OCI-LY7 (cell line): ENCODE measurements at regions not wholly inside any gene's neighbourhood (a gene's known extent, or its start where the extent isn't known, plus 50 kb on each side); places are given as distances from the start of the nearest gene placed in this dataset.

Experiments used
- BruUV-seq: library from RNA; stranded (reverse); fragments of 400-500 nt; replicated peaks from 2 replicates; lab custom pipeline; 2021; lab: Mats Ljungman, UMichigan
- CTCF ChIA-PET: fragments of 300-600 bp; sonication (Branson Sonifier 250); formaldehyde crosslinking; loops from one replicate; lab custom pipeline; 2022; ENCODE audit warnings: antibody characterized with exemption; ENCODE audit not compliant: unreplicated experiment; lab: Charles Lee
- POLR2A ChIA-PET: fragments of 300-600 bp; sonication (Branson Sonifier 250); formaldehyde crosslinking; loops from one replicate; lab custom pipeline; 2022; ENCODE audit warnings: antibody characterized with exemption; lab: Charles Lee
- DNase-seq: peaks from one replicate; pipeline ENCODE4 v3.0.0-alpha.2; 2015; ENCODE audit warnings: low spot score
- H2AFZ ChIP-seq: fragments of 200-600 bp; sonication (generic), shearing (Covaris generic); 2 replicates; pipeline ENCODE4 v1.6.1; 2014; ENCODE audit warnings: mild to moderate bottlenecking, antibody characterized with exemption, low read length, moderate library complexity
- H3K27ac ChIP-seq: fragments of 200-600 bp; sonication (generic); 2 replicates; pipeline ENCODE4 v1.5.1; 2014; ENCODE audit warnings: mixed run types, low read depth, mild to moderate bottlenecking, moderate library complexity, low read length, inconsistent platforms; ENCODE audit not compliant: poor library complexity, severe bottlenecking
- H3K36me3 ChIP-seq: fragments of 200-600 bp; sonication (generic); 2 replicates; pipeline ENCODE4 v1.6.1; 2014; ENCODE audit warnings: mild to moderate bottlenecking, antibody characterized with exemption, low read length, moderate library complexity, mixed read lengths; ENCODE audit not compliant: insufficient read depth
- H3K4me1 ChIP-seq: fragments of 200-600 bp; sonication (generic); 2 replicates; pipeline ENCODE4 v1.5.1; 2014; ENCODE audit warnings: mild to moderate bottlenecking, low read length; ENCODE audit not compliant: insufficient read depth, poor library complexity, severe bottlenecking
- H3K4me2 ChIP-seq: fragments of 200-600 bp; sonication (generic); 2 replicates; pipeline ENCODE4 v1.6.1; 2014; ENCODE audit warnings: mild to moderate bottlenecking, low read length
- H3K4me3 ChIP-seq: fragments of 200-600 bp; sonication (generic); 2 replicates; pipeline ENCODE4 v1.5.1; 2014; ENCODE audit warnings: mild to moderate bottlenecking, low read depth, low read length; ENCODE audit not compliant: poor library complexity, severe bottlenecking
- H3K79me2 ChIP-seq: fragments of 200-600 bp; sonication (generic); 2 replicates; pipeline ENCODE4 v1.6.1; 2016; ENCODE audit warnings: low read depth, mild to moderate bottlenecking, low read length, moderate library complexity, mixed read lengths; ENCODE audit not compliant: insufficient read depth
- H3K9me2 ChIP-seq: fragments of 200-600 bp; sonication (generic); 2 replicates; pipeline ENCODE4 v1.6.1; 2016; ENCODE audit warnings: mild to moderate bottlenecking, low read length, mixed read lengths; ENCODE audit not compliant: insufficient read depth
- H3K9me3 ChIP-seq: fragments of 200-600 bp; sonication (generic); 2 replicates; pipeline ENCODE4 v1.6.1; 2014; ENCODE audit warnings: mild to moderate bottlenecking, mixed run types, low read length, mixed read lengths
- H4K20me1 ChIP-seq: fragments of 200-600 bp; sonication (generic); 2 replicates; pipeline ENCODE4 v1.6.1; 2014; ENCODE audit warnings: mild to moderate bottlenecking, antibody characterized with exemption, low read length, moderate library complexity, mixed read lengths; ENCODE audit not compliant: insufficient read depth
- EZH2phosphoT487 ChIP-seq: fragments of 200-600 bp; sonication (generic); IDR thresholded peaks from 2 replicates; pipeline ENCODE4 v1.6.1; 2018; ENCODE audit warnings: low read depth, borderline replicate concordance, mild to moderate bottlenecking, mixed run types, antibody characterized with exemption, low read length, moderate library complexity, mixed read lengths
- intact Hi-C: fragments of 100-400 bp; cut with micrococcal nuclease; formaldehyde crosslinking; loops from one replicate; pipeline ENCODE4 v1.10.0; 2022; ENCODE audit not compliant: unreplicated experiment
- TF ChIP-seq, protein P1 (sequence below): fragments of 200-600 bp; sonication (generic); conservative IDR thresholded peaks from 2 replicates; pipeline ENCODE4 v1.5.1; 2014; ENCODE audit warnings: mild to moderate bottlenecking, antibody characterized with exemption, low read length, moderate library complexity, mixed read lengths

DNA sequence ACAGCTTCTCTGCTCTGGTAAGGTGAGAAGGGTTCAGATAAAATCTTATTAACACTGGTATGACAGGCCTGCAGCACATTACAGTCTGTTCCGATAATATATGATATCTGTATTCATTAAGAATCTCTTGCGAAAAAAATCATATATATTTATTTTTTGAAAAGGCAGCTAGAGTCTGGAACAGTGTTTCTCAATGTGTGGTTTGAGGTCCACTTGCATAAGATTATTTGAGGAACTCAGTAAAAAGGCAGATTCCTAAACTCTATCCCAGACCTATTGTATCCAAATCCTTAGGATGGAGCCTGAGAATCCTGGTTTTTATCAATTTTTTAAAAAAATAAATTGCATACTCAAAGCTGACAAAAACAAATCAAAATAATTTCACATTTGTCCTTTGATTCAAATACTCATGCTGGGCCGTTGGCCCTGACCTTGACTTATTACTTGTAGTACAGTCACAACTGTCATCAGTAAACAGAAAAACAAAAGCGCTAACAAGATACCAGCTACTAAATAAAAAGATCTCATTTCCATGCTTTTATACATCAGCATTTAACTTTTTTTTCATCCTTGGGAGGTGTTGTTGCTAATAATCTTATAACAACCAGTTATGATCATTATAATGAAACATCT, 60.6 kb downstream of the RGS2 start:
- Histone ChIP-seq H2AFZ (no peak overlapping the region), H3K79me2 (no peaks in the 10 kb centered on the region), H3K27ac (no peak overlapping the region), H3K9me2 (no peaks in the 10 kb centered on the region), H3K9me3 (no peaks in the 10 kb centered on the region), H4K20me1 (no peaks in the 10 kb centered on the region), H3K36me3 (no peaks in the 10 kb centered on the region), H3K4me3 (no peak overlapping the region), H3K4me1 (no peaks in the 10 kb centered on the region), H3K4me2 (no peak overlapping the region)
- ChIA-PET POLR2A (interaction anchor here (0.6 to 1.2 kb wide), 3 partner anchors 16 to 742 kb away, joined by 3 to 4 read pairs (median 3); no protein-coding TSS in a partner anchor), CTCF (no interaction called here)
- intact Hi-C loops = no loop called here
- BruUV-seq = no TSS peak
- DNase-seq = no peak
- TF ChIP-seq, protein P1, sequence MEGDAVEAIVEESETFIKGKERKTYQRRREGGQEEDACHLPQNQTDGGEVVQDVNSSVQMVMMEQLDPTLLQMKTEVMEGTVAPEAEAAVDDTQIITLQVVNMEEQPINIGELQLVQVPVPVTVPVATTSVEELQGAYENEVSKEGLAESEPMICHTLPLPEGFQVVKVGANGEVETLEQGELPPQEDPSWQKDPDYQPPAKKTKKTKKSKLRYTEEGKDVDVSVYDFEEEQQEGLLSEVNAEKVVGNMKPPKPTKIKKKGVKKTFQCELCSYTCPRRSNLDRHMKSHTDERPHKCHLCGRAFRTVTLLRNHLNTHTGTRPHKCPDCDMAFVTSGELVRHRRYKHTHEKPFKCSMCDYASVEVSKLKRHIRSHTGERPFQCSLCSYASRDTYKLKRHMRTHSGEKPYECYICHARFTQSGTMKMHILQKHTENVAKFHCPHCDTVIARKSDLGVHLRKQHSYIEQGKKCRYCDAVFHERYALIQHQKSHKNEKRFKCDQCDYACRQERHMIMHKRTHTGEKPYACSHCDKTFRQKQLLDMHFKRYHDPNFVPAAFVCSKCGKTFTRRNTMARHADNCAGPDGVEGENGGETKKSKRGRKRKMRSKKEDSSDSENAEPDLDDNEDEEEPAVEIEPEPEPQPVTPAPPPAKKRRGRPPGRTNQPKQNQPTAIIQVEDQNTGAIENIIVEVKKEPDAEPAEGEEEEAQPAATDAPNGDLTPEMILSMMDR = no peak
- TF ChIP-seq EZH2phosphoT487 = no peak

DNA sequence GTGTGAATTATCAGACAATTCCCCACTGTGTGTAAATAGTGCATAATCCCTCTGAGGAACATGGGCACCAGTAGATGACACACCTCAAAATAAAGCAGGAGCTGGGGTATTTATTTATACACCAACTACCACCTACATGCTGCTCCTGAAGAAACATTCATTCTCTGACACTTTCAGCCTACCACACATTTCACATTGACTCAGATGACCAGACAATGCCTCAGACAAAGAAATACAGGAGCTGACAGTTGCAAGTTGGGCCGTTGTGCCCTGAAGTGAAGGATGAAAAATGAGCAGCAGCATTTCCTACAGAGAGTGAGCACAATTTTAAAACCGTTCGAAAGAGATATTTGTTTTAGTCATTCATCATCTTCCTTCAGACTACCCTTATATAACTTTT, 63.2 kb downstream of the RGS2 start:
- CTCF ChIA-PET = no interaction called here
- intact Hi-C loops = no loop called here
- Histone ChIP-seq H3K4me1 (no peaks in the 10 kb centered on the region), H3K79me2 (no peaks in the 10 kb centered on the region), H3K36me3 (no peaks in the 10 kb centered on the region), H3K9me2 (no peaks in the 10 kb centered on the region), H3K27ac (no peak overlapping the region), H3K4me3 (no peak overlapping the region), H4K20me1 (no peaks in the 10 kb centered on the region), H3K4me2 (no peak overlapping the region), H3K9me3 (no peaks in the 10 kb centered on the region), H2AFZ (no peak overlapping the region)
- TF ChIP-seq EZH2phosphoT487 = no peak
- TF ChIP-seq, protein P1 = no peak
- no TSS peak for BruUV-seq
- DNase-seq = no peak
- POLR2A ChIA-PET = interaction anchor here (0.6 kb wide), 1 partner anchor 288 kb away, joined by 3 read pairs; no protein-coding TSS in a partner anchor

DNA sequence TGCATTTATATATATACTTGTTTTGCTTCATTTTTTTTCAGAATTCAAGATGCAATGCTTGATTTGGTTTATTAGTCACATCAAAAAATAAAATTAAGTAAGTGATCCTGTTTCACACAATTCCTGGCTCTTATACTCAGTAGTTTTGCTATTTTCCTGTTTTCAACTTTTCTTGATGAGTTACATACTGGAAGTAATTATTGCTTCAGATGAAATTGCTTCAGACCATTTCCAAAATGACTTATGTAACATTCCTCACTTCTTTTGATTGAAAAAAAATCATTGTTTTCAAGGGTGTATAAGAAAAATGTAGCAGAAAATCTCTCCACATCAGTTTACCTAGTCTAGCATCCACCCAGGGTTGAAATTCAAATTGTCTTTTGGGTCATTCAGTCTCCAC, 65.0 kb downstream of the RGS2 start:
- CTCF ChIA-PET = no interaction called here
- no peak for DNase-seq
- no peak overlapping the region for H3K27ac ChIP-seq
- no peak overlapping the region for H3K4me2 ChIP-seq
- BruUV-seq = no TSS peak
- no peak overlapping the region for H2AFZ ChIP-seq
- intact Hi-C loops = no loop called here
- no peak overlapping the region for H3K4me3 ChIP-seq
- no peaks in the 10 kb centered on the region for H3K9me2 ChIP-seq
- H4K20me1 ChIP-seq = no peaks in the 10 kb centered on the region
- no peaks in the 10 kb centered on the region for H3K36me3 ChIP-seq
- no peaks in the 10 kb centered on the region for H3K9me3 ChIP-seq
- POLR2A ChIA-PET = no interaction called here
- no peaks in the 10 kb centered on the region for H3K79me2 ChIP-seq
- no peaks in the 10 kb centered on the region for H3K4me1 ChIP-seq
- TF ChIP-seq, protein P1 = no peak
- TF ChIP-seq EZH2phosphoT487 = no peak
